ENCODE measurements at regions not wholly inside any gene's neighbourhood (a gene's known extent, or its start where the extent isn't known, plus 50 kb on each side); places are given as distances from the start of the nearest gene placed in this dataset.

- no peak for DNase-seq
- no peak overlapping the region for H2BK5ac ChIP-seq (ENCODE audit: low read depth, low read length, poor library complexity, severe bottlenecking)
- H3K4me2 ChIP-seq (ENCODE audit: low read depth, low read length) = no peak overlapping the region
- no peak overlapping the region for H2AK9ac ChIP-seq (replicated peaks; ENCODE audit: low read depth, low read length, poor library complexity)
- H3K9me1 ChIP-seq (ENCODE audit: insufficient read depth, low read length) = peaks cover 2% of the 10 kb centered on the region; the same call in 1 of the 2 replicates
- H3K4me3 ChIP-seq (ENCODE audit: insufficient read depth, low read depth, low read length) = no peak overlapping the region
- no peak overlapping the region for H3K4ac ChIP-seq (ENCODE audit: low read depth, low read length)
- no peak overlapping the region for H3K27ac ChIP-seq (ENCODE audit: insufficient read depth, low read length)
- H3K14ac ChIP-seq (replicated peaks; ENCODE audit: low read depth, low read length) = no peak overlapping the region
- no peaks in the 10 kb centered on the region; the same call in 1 of the 2 replicates for H3K9me3 ChIP-seq (ENCODE audit: control insufficient read depth, insufficient read depth, low read length)
- TF ChIP-seq CTCF (conservative IDR thresholded peaks at IDR 0.05; ENCODE audit: low read depth, low read length) (no peak), CEBPB (IDR thresholded peaks at IDR 0.05; ENCODE audit: low read depth, low read length) (no peak), SMC3 (IDR thresholded peaks at IDR 0.05; ENCODE audit: low read depth, low read length) (no peak), FOS (IDR thresholded peaks at IDR 0.05; ENCODE audit: low read depth, low read length) (no peak), BHLHE40 (IDR thresholded peaks at IDR 0.05; ENCODE audit: low read depth, low read length) (no peak), MAFK (IDR thresholded peaks at IDR 0.05; ENCODE audit: low read depth, low read length) (no peak), CHD1 (IDR thresholded peaks at IDR 0.05; ENCODE audit: low read depth, low read length) (no peak), RCOR1 (IDR thresholded peaks at IDR 0.05; ENCODE audit: insufficient replicate concordance, low read length) (no peak), RFX5 (IDR thresholded peaks at IDR 0.05; ENCODE audit: low read depth, low read length) (no peak), NFE2L2 (IDR thresholded peaks at IDR 0.05; ENCODE audit: low read depth, low read length) (no peak)
- TF ChIP-seq, protein P1, sequence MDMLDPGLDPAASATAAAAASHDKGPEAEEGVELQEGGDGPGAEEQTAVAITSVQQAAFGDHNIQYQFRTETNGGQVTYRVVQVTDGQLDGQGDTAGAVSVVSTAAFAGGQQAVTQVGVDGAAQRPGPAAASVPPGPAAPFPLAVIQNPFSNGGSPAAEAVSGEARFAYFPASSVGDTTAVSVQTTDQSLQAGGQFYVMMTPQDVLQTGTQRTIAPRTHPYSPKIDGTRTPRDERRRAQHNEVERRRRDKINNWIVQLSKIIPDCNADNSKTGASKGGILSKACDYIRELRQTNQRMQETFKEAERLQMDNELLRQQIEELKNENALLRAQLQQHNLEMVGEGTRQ (IDR thresholded peaks at IDR 0.05; ENCODE audit: low read depth, low read length) = no peak
- in situ Hi-C loops (cut with MboI; ENCODE audit: low sequenced_read_pairs) = no loop called here
- WGBS, 2 experiments (ENCODE audit: extremely low coverage in 2 of 2, insufficient read length in 1 of 2) = no CpG with 5 or more reads among the region's 3 CpGs
- POLR2A ChIA-PET (ENCODE audit: unreplicated experiment) = no interaction called here
- ATAC-seq (ENCODE audit: low read depth) = no peak
- no peak overlapping the region for H3K23ac ChIP-seq (ENCODE audit: low read depth, low read length)
- no peaks in the 10 kb centered on the region for H4K20me1 ChIP-seq (ENCODE audit: insufficient read depth, low read length)
- H2BK120ac ChIP-seq (ENCODE audit: low read depth, low read length) = no peak overlapping the region
- CTCF ChIA-PET = no interaction called here
- no peaks in the 10 kb centered on the region for H3K79me1 ChIP-seq (ENCODE audit: low read depth in 1 of 2, low read length in 2 of 2)
- no peak overlapping the region for H2AFZ ChIP-seq (replicated peaks; ENCODE audit: low read length, poor library complexity)
- H4K8ac ChIP-seq (ENCODE audit: low read depth in 2 of 2, low read length in 2 of 2) = no peak overlapping the region
- no TSS peak for BruUV-seq (replicated peaks)
- H3K18ac ChIP-seq (ENCODE audit: low read depth, low read length) = no peak overlapping the region
- H3K56ac ChIP-seq (ENCODE audit: extremely low read depth, insufficient read depth, low read length) = no peak overlapping the region
- H2BK20ac ChIP-seq (ENCODE audit: low read depth, low read length) = no peak overlapping the region
- H2BK15ac ChIP-seq (ENCODE audit: low read depth, low read length) = no peak overlapping the region
- peaks cover 3% of the 10 kb centered on the region for H3K4me1 ChIP-seq (ENCODE audit: control insufficient read depth, insufficient read depth, low read length)
- dilution Hi-C loops (cut with HindIII; ENCODE audit: low sequenced_read_pairs, unreplicated experiment) = no loop called here
- H3K36me3 ChIP-seq (ENCODE audit: control insufficient read depth, insufficient read depth, low read length) = no peaks in the 10 kb centered on the region
- intact Hi-C loops (cut with micrococcal nuclease) = no loop called here
- no peak overlapping the region for H3K9ac ChIP-seq (ENCODE audit: low read depth, low read length)
- no peak overlapping the region for H4K91ac ChIP-seq (ENCODE audit: insufficient read depth, low read depth, low read length)
- H4K5ac ChIP-seq (ENCODE audit: low read depth, low read length) = no peak overlapping the region
- no peaks in the 10 kb centered on the region for H3K27me3 ChIP-seq (ENCODE audit: control insufficient read depth, insufficient read depth, low read length)
- H2AK5ac ChIP-seq (ENCODE audit: low read depth, low read length) = no peak overlapping the region; the same call in 1 of the 2 replicates
Observed at GRCh38 chr6:133811557-133811956, 77.4 kb upstream of the TCF21 start.

Data from IMR-90 (cell line).